Stimulated activated CD8-positive, alpha-beta memory T cell treated with anti-CD3 and anti-CD28 coated beads, Interleukin-15, amount 100 ng/mL, for 1 hour (primary cell): ENCODE measurements at regions not wholly inside any gene's neighbourhood (a gene's known extent, or its start where the extent isn't known, plus 50 kb on each side); places are given as distances from the start of the nearest gene placed in this dataset.
"Not testable (repeated sequence)": the region's sequence is repeated elsewhere in the genome, so short reads cannot be mapped to it uniquely, and the experiment has no call there.

Experiments used
- DNase-seq: peaks from one replicate; pipeline ENCODE4 v3.0.0-alpha.2; 2020; ENCODE audit warnings: low read depth

DNA sequence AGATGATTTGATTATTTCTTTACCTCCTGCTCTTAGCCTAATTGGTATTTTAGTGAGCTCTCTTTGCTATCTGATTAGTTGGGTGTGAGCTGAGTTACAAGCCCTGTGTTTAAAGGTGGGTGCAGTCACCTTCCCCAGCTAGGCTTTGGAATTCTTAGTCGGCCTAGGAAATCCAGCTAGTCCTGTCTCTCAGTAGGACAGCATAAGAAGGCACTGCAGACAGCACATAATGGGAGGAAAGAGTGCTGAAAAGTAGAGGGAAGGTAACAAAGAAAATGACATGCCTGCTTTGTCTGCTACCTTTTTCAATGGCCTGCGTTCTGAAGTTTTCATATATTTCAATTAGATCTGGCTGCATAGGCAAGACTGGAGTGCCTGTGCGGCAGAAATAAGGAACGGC, 1794.0 kb upstream of the CELF4 start:
- no peak for DNase-seq

DNA sequence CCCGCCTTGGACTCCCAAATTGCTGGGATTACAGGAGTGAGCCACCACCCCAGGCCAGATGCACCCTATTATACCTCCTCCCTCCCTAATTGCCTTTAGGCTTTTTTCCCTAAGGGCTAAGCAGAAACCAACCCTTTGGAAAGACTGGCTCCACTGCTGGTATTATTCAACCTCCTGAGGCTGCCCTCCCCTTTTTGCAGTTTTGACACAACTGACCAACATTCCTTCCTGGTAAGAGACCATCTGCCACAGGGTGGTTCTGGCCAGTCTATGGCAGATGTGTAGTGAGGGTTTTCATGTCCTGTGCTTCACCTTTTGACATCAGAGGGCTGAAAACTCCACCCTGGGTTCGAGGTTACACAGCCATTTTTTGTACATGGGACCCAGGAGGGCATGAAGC, 1785.3 kb upstream of the CELF4 start:
- DNase-seq, result no peak

DNA sequence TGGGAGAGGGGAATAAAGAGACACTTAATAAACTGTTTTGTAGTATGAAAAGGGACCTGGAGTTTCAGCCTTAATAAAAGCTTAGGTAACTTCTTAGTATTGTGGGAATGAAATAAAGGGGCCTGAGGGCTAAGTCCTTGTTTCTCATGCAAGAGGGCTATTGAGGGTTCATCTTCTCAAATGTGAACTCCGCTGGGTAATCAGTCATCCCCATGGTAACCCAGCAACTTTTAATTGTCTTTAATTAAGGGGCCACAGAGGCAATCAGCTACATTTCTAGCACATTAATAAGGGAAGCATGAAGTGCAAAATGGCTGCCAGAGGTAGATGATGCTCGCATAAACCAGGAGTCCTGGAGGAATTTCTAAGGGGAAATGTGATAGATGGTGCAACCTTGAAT, 1784.2 kb upstream of the CELF4 start:
- no peak for DNase-seq

DNA sequence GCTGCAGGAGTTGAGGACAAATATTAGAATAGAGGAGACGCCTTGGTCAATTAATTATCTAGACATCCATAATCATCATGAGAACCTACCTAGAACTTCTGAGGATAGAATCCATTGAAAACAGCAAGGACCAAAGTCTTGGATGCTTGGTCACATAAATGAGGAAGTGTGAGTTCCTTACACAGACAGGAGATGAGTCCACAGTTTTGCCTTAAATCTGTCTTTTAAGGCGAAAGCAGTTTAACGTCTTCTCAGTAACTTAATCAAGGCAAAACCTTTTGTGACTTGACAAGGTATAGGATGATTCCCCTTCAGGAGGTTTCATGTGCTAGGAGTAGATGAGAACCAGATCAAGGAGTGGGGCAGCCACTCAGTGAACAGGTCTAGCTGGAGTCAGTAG, 1783.2 kb upstream of the CELF4 start:
- DNase-seq, result no peak

DNA sequence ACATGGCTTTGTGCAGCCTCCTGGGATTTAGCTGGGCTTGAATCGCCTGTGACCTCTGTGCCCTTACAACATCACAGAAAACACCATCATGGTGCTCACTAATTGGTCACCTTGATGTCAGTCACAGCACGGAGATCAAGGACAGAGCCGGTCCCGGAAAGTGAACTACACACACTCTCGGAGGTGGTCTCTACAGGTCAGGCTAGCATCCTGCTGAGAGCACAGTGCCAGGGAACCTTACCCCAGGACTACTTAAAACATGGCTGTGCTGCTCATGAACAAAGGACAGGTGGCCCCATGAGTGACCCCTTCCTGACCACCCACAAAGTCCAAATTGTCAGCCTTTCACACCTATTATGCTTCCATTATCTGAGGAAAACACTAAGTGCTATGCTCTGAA, 1782.1 kb upstream of the CELF4 start:
- DNase-seq, result no peak

DNA sequence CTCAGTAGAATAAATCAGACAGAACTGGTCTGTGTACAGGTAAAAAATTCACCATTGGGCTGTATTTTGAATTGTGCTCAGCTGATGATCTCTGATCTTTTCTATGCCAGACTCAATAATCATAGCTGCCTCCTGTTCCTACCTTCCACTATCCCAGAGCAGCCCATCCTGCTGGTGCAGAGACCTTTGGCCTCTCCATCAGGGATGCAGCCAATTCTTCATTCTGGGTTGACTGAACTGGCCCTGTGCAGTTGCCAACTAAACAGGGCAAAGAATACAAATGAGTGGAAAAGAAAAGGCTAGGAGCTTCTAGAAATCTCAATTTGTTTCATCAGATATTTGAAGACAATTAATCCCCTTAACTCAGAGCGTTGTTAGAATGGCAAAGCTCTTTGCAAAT, 1781.3 kb upstream of the CELF4 start:
- no peak for DNase-seq

DNA sequence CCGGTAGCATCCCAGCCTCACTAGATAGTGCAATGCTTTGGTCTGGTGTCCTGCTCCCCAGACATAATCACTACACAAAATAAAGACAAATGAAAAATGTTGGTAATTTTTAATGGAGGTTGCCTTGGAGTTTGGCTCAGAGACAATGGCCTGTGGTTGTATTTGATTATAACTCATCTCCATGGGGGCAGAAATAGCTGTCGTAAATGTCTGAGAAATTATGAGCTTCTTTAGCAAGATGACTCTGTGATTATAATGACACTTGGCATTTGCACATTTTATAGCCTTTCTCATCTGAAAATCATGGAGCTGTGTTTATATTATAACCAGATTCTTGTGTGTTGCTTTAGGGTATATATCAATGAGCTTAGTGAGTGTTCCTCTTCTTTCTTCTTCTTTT, 1779.7 kb upstream of the CELF4 start:
- DNase-seq, result no peak

DNA sequence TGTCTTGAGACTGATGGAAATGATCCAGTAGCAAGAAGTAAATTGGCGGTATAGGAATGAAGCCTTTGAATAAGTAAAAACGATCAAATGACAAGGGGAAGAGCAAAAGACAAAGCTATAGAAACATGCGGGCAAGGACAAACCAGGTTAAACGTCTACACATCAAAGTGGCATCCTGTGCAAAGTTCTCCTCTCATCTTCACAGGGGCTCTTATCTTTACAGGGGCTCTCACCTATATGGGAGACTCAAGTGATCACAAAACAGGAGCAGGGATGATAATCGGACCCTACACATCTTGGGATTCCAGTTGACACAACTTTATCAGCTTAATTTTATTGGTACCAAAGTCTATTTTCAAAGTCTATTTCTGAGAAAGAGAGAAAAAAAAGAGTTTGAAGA, 1778.9 kb upstream of the CELF4 start:
- DNase-seq, result no peak

DNA sequence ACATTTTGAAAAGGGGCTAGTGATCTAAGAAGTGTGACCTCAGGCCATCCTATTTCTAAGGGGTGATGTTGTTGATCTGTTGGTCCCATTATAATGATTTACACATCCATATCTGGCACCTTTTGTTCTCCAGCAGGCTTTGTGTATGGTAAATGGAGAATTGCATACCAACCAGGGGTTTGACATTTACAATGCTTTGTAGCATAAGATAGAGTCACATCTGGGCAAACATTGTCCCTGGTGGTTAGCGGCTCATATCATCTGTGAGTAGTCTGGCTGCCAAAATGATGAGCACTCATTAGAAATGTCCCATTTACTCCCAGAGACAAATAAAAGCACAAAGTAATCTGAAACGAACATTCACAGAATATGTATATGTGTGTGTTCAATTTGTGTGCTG, 1775.5 kb upstream of the CELF4 start:
- DNase-seq, result no peak

DNA sequence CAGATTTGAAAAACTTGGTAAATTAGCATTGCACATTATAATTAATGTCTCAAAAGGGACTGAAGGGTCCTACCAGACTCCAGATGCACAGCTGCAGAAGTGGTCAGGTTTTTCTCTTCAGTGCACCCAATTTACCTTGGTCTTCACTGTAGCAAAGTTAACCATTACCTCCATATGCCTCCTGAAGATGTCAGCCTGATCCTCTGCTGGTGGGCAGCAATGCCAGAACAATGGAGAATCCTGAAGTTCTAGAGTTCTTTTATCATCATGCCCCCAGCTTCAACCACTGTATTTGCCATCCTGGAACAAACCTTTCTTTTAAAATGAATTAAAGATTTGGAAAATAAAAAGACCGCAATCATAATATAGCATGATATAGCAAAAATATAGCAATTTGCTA, 1774.8 kb upstream of the CELF4 start:
- DNase-seq, result no peak

DNA sequence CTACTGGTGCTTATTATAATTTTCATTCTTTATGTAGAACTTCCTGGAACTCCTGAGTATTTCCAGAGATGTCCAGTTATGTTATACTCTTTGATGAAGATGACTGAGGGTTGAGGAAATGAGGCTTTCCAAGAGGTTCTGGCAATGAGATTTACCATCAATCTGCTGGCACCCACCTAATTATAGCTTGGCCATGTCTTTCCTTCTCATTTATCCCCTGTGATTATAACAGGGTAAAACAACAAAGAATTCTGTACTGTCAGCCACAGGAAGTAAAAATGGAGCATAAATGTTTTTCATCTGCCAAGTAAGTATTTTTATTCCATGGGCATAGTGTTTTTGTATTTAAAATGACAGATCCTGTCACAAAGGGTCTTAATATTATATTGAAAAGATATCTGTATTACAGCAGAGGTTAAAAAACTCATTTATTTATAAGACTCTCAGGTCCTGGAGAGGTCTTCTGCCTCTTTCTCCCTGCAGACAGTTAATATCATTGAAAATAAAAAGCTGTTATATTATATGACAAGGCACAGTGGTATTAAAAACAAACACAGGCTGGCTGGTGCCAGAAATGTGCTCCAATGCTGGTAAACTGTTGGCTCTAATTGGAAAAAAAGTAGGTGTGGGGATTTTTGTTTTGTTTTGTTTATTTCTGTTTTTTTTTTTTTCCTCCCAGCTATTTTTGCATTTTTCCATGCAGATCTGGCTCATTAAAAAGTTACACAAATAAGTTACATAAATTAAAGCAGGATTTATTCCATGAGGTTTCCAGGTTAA, 1764.1 kb upstream of the CELF4 start:
- no peak for DNase-seq

DNA sequence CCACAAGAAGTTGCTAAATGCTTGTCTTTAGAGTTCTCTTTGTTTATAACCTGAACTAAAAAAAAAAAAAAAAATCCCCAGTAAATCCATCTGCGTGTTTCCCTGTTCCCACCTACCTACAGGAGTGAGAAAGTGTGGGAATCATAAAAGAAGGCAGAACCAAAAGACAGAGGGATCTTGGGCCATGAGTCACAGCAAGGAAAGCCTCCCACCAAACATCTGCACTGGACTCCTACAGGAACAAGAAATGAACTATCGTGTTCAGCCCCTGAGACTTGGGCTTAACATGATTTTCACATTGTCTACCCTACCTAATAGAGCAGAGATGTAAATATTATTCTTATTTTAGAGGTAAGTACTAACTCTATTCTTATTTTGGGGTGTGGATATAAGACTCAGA, 1761.2 kb upstream of the CELF4 start:
- DNase-seq, result no peak

DNA sequence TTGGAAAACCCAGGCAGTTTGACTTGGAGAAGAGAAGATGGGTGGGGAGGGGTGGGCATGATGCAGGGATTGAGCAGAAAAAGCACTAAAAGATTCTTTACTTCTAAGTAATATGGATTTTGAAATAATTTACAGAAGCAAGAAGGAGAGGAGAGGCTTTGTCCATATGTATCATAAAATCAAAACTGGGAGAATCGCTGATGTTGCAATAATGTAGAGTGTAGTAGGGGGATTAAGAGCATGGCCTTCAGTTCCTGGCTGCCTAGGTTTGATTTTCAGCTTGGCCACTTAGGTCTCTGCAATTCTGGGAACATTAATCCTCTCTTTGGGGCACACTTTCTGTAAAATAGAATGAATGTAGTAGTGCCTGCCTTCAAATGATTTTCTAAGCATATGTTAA, 1760.4 kb upstream of the CELF4 start:
- no peak for DNase-seq

DNA sequence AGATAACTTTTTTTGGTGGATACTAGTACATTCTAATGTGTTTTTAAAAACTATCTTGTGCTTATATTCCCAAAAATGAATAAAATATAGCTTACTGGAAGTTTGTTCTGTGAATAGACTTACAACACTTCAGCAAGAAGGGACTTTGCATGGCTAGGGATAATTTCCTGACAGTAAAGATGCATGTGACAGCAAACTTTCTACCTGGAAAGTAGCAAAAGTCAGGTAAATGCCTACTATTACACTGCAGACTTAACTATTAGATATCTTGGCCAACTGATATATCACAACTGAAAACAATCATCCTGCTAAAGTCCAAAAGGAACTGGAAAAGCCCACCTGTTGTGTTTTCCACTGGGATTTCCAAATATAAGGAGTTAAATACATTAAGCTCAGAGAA, 1753.5 kb upstream of the CELF4 start:
- no peak for DNase-seq

DNA sequence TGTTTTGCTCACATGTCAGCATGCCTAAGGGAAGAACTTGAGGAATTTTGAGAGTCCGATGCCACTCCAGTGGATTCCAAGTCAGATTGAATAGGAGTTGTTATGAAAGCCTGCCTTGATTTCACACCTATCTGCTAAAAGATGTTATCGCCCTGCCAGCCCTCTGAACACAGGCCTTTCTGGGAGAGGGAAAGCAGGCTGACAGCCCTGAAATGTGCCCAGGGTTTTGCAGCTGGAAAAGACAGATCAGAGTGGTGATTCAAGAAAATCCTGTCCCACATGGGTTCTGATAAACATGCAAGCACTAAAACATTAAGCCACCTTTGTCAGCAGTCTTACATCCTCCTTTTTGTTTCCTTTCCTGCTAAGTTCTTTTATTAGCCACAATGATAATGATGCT, 1752.9 kb upstream of the CELF4 start:
- no peak for DNase-seq

DNA sequence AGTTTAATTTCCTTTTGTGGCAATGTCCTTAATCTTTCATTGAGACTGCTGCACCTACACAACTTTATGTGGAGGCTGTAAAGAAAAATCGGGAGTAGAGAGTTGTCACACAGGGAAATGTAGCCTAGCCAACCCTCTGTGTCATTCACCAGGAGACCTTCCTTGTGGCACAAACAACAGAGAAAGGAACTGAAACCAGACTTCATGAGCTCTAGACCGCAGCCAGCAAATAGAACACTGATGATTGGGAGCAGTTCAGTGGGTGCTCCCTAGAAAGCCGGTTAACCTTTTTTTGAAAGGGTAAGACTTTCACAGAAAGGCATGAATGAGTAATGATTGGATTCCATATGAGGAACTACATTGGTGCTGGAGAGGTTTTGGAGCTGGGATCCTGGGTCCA, 1752.4 kb upstream of the CELF4 start:
- no peak for DNase-seq

DNA sequence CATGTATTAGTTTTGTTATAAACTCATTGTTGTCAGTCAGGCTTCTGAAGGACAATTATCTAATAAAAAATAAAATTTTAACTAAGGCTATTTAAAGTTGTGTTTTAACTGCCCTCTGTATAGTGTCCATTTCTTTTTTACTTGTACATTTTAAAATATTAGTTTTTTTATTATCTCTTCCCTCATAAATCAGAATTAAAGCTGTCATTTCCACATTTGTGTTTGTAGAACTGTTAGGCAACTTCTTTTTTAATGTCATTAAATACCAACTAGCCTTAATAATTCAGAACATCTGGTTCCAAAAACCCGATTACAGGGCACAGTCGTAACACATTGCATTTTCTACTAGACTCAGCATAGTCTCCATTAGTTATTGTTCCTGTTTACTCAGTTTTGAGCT, 1749.0 kb upstream of the CELF4 start:
- no peak for DNase-seq

DNA sequence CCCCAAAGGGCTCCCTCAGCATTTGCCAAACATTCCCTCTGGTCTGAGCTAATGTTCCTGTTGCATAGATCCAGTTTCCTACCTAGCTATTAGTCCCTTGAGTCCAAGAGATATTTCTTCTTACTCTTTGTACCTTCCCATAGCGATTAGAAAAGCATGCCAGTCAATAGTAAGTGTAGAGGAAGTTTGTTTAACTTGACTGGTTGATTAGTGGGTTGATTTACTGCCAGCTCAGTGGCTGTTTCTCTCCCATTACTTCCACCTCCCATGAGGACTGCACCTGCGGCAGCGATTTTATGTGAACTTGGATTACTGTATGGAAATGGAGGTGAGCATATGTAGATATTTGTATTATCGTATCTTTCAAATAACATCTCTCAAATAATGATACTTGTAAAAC, 1748.4 kb upstream of the CELF4 start:
- no peak for DNase-seq

DNA sequence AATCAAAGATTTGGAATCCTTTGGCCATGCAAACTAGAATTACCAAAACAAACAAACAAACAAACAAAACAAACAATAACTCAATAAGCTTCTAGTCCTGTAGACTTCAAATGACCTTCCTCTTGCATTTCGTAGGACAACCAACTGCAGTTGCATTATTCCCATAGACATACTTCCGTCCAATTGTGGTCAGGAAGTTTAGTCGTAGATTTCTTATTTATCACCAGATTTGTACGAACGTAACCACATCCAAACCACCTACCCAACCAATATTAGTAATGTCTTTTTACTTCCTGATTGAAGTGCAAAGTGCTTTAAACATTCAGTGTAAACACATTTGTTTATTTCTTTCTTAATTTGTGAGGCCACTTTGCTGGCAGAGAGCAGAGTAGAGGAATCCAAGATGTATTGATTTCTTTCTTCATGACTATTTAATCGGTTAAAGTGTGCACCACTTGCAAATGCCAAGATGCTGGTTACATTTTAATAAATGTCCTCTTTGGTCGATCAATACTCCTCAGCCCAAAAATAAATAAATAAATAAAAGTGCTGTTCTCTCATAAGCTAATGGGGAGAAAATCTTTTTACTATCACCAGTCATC, 1745.6 kb upstream of the CELF4 start:
- no peak for DNase-seq

DNA sequence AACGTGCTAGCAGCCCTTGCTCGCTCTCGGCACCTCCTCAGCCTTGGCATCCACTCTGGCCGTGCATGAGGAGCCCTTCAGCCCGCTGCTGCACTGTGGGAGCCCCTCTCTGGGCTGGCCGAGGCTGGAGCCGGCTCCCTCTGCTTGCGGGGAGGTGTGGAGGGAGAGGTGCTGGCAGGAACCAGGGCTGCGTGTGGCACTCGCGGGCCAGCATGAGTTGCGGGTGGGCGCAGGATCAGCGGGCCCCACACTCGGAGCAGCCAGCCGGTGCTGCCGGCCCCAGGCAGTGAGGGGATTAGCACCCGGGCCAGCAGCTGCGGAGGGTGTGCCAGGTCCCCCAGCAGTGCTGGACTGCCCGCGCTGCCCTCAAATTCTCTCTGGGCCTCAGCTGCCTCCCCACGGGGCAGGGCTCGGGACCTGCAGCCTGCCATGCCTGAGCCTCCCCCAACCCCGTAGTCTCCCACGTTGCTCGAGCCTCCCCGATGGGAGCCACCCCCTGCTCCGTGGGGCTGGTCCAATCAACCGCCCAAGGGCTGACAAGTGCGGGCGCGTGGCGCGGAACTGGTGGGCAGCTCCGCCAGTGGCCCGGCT, 1743.4 kb upstream of the CELF4 start:
- DNase-seq, result not testable (repeated sequence)

DNA sequence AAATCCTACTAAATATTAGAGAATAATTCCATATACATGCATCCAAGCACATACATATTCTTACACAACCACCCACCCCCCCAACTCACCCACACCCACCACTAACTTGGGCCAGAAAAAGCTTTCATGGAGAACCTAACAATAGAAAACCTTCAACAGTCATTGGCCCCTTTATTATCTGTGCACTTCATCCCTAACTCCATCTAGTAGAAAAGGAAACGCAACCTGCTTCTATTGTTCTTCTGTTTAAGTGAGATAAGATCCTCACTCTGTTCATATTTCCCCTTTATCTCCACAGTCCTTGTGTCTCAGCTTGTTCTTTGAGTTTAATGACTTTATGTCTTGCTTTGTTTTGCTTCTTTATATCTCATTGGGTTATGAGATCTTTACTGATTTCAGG, 1740.2 kb upstream of the CELF4 start:
- no peak for DNase-seq

DNA sequence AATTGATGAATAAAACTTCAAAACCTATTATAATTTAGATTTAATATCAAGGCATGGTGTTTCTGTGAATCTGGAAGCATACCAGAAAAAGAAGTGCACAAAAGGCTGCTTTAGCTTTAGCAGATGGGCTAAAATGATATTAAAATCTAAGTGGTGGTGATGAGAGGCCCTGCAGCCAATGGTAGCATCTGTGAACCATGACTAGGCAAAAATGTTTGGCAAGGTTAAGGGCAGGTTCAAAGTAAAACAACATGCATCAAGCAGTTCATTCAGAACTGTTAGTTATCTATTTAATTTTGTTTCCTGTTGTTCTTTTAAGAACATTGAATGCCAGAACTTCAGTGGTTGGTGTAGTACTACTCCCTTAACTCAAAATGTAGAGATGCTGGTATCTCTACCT, 1736.9 kb upstream of the CELF4 start:
- no peak for DNase-seq

DNA sequence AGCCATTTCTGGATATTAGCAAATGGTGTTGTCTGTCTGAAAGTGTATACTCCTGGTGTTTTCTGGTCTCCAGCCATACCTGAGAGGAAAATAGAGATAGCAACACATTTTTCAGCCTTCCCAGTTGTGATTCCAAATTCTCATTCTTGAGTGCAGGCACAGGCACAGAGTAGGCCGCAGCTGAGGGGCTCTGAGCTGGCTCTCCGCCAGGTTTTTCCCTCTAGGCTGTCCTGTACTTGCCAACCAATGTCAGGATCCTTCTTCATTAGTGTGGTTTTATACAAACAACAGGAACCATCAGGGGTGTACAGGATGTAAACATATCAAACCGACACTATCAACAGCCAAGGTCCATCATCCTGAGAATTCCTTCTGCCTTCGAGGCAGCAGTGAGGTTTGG, 1733.6 kb upstream of the CELF4 start:
- DNase-seq, result no peak

DNA sequence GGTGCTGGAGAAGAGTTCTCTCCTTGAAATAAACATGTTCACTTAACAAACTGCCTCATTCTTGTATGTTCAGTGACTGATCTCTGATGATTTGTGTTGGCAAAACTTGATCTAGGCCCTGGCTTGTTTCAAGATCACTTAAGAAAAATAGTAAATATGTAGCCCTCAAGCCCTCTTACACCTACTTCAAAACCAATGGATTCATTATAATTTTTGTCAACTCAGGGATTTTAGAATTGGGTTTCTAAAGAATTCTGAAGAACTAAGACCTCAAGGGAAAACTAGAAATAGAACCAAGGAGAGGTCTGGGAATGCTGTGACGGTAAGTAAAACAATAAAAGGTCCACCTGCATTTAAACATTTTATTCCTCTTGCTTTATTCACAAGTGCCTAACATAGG, 1731.6 kb upstream of the CELF4 start:
- no peak for DNase-seq
